GM23338 (cell line): ENCODE measurements at regions not wholly inside any gene's neighbourhood (a gene's known extent, or its start where the extent isn't known, plus 50 kb on each side); places are given as distances from the start of the nearest gene placed in this dataset.

Experiments used
- ATAC-seq: fragments of 200-7000 bp; cut with Tn5 transposase; 3 replicates; pipeline ENCODE4 v1.9.1; 2020
- DNase-seq: peaks from one replicate; pipeline ENCODE4 v3.0.0-alpha.2; 2015; ENCODE audit warnings: low spot score
- H2AFZ ChIP-seq: fragments of 200-600 bp; sonication (generic); 2 replicates; pipeline ENCODE4 v1.8.0; 2016; ENCODE audit warnings: antibody characterized with exemption, mild to moderate bottlenecking, moderate library complexity
- H3F3A ChIP-seq: fragments of 200-600 bp; sonication (generic); replicated peaks from 2 replicates; pipeline ENCODE4 v1.8.0; 2017; ENCODE audit warnings: antibody characterized with exemption, mixed run types, low read depth
- H3K27ac ChIP-seq: fragments of 200-600 bp; sonication (generic); 2 replicates; pipeline ENCODE4 v1.6.1; 2016; ENCODE audit warnings: low read depth
- H3K27me3 ChIP-seq: fragments of 200-600 bp; sonication (generic); 2 replicates; pipeline ENCODE4 v1.8.0; 2016; ENCODE audit warnings: mild to moderate bottlenecking, mixed run types, moderate library complexity; ENCODE audit not compliant: insufficient read depth
- H3K36me3 ChIP-seq: fragments of 200-600 bp; sonication (generic); 2 replicates; pipeline ENCODE4 v1.8.0; 2016; ENCODE audit warnings: mild to moderate bottlenecking; ENCODE audit not compliant: insufficient read depth
- H3K4me1 ChIP-seq: fragments of 200-600 bp; sonication (generic); 2 replicates; pipeline ENCODE4 v1.8.0; 2016; ENCODE audit warnings: mild to moderate bottlenecking, moderate library complexity; ENCODE audit not compliant: insufficient read depth
- H3K4me2 ChIP-seq: fragments of 200-600 bp; sonication (generic); 2 replicates; pipeline ENCODE4 v1.7.1; 2017; ENCODE audit warnings: mixed run types
- H3K4me3 ChIP-seq: fragments of 200-600 bp; sonication (generic); 2 replicates; pipeline ENCODE4 v1.6.1; 2016; ENCODE audit warnings: mixed run types
- H3K79me2 ChIP-seq: fragments of 200-600 bp; sonication (generic); replicated peaks from 2 replicates; pipeline ENCODE4 v1.8.0; 2017; ENCODE audit warnings: mild to moderate bottlenecking; ENCODE audit not compliant: insufficient read depth
- H3K9me2 ChIP-seq: fragments of 200-600 bp; sonication (generic); 2 replicates; pipeline ENCODE4 v1.8.0; 2017; ENCODE audit not compliant: insufficient read depth
- H4K20me1 ChIP-seq: fragments of 200-600 bp; sonication (generic); replicated peaks from 2 replicates; pipeline ENCODE4 v1.8.0; 2017; ENCODE audit warnings: mild to moderate bottlenecking; ENCODE audit not compliant: insufficient read depth
- H3K27ac Mint-ChIP-seq: 2 replicates; pipeline ENCODE4 v1.8.0; 2020; ENCODE audit warnings: inconsistent platforms, mild to moderate bottlenecking, moderate library complexity, mixed read lengths
- H3K27me3 Mint-ChIP-seq: 3 replicates; pipeline ENCODE4 v1.8.0; 2022; ENCODE audit warnings: low read depth, mild to moderate bottlenecking, moderate library complexity, mixed read lengths, inconsistent platforms; ENCODE audit not compliant: insufficient read depth, poor library complexity
- H3K36me3 Mint-ChIP-seq: 3 replicates; pipeline ENCODE4 v1.8.0; 2021; ENCODE audit warnings: low read depth, mild to moderate bottlenecking, inconsistent platforms, moderate library complexity, mixed read lengths
- H3K4me1 Mint-ChIP-seq: 3 replicates; pipeline ENCODE4 v1.8.0; 2020; ENCODE audit warnings: mild to moderate bottlenecking, inconsistent platforms, mixed read lengths
- H3K4me3 Mint-ChIP-seq: 3 replicates; pipeline ENCODE4 v1.8.0; 2021; ENCODE audit warnings: moderate library complexity, mild to moderate bottlenecking, inconsistent platforms, mixed read lengths
- H3K9me3 Mint-ChIP-seq: 3 replicates; pipeline ENCODE4 v1.8.0; 2020; ENCODE audit warnings: moderate library complexity, mild to moderate bottlenecking, inconsistent platforms, mixed read lengths
- CREB1 ChIP-seq: fragments of 250-450 bp; sonication (Bioruptor Pico); IDR thresholded peaks from 2 replicates; pipeline ENCODE4 v1.5.0; 2020; ENCODE audit warnings: low read depth, mild to moderate bottlenecking, moderate library complexity
- CTCF ChIP-seq, 2 experiments: fragments of 200-600 bp in 1 of 2; sonication (generic) in 1 of 2; conservative IDR thresholded peaks; 2 replicates each; pipeline versions ENCODE4 v1.5.1 to v1.6.1; 2016 to 2017; ENCODE audit warnings: antibody characterized with exemption in 2 of 2, low read depth in 2 of 2, mild to moderate bottlenecking in 2 of 2, moderate library complexity in 1 of 2
- ETS1 ChIP-seq: IDR thresholded peaks from 2 replicates; pipeline ENCODE4 v1.6.1; 2016; ENCODE audit warnings: antibody characterized with exemption
- EZH2 ChIP-seq: fragments of 200-600 bp; sonication (generic); IDR thresholded peaks from one replicate; pipeline ENCODE4 v1.8.0; 2017; ENCODE audit warnings: antibody characterized with exemption, mild to moderate bottlenecking, low read depth; ENCODE audit not compliant: unreplicated experiment
- EZH2phosphoT487 ChIP-seq: fragments of 200-600 bp; sonication (generic); IDR thresholded peaks from one replicate; pipeline ENCODE4 v1.8.1; 2018; ENCODE audit warnings: antibody characterized with exemption; ENCODE audit not compliant: unreplicated experiment
- JUNB ChIP-seq: IDR thresholded peaks from one replicate; pipeline ENCODE4 v1.6.1; 2016; ENCODE audit warnings: antibody characterized with exemption; ENCODE audit not compliant: unreplicated experiment
- NANOG ChIP-seq: IDR thresholded peaks from 2 replicates; pipeline ENCODE4 v1.6.1; 2016; ENCODE audit warnings: antibody characterized with exemption, borderline replicate concordance
- POLR2AphosphoS5 ChIP-seq: IDR thresholded peaks from 2 replicates; pipeline ENCODE4 v1.6.1; 2016; ENCODE audit warnings: antibody characterized with exemption, low read depth
- STAT1 ChIP-seq: IDR thresholded peaks from one replicate; pipeline ENCODE4 v1.6.1; 2016; ENCODE audit warnings: antibody characterized with exemption; ENCODE audit not compliant: unreplicated experiment
- ZNF114 ChIP-seq: fragments of 250-450 bp; sonication (Bioruptor Pico); IDR thresholded peaks from 2 replicates; pipeline ENCODE4 v1.5.0; 2020; ENCODE audit warnings: mild to moderate bottlenecking, moderate library complexity
- ZNF331 ChIP-seq: fragments of 250-450 bp; sonication (Bioruptor Pico); IDR thresholded peaks from 2 replicates; pipeline ENCODE4 v1.5.0; 2020; ENCODE audit warnings: low read depth, mild to moderate bottlenecking, moderate library complexity
- ZNF462 ChIP-seq: fragments of 250-450 bp; sonication (Bioruptor Pico); IDR thresholded peaks from 2 replicates; pipeline ENCODE4 v1.5.0; 2020; ENCODE audit warnings: mild to moderate bottlenecking, moderate library complexity
- TF ChIP-seq, protein P1 (sequence below): IDR thresholded peaks from one replicate; pipeline ENCODE4 v1.6.1; 2018; ENCODE audit warnings: antibody characterized with exemption; ENCODE audit not compliant: unreplicated experiment

- Mint-ChIP-seq H3K4me1 (no peaks in the 10 kb centered on the region; the same call in 2 of the 3 replicates), H3K27ac (no peak overlapping the region), H3K27me3 (no peaks in the 10 kb centered on the region), H3K36me3 (peaks cover 14% of the 10 kb centered on the region; the same call in 2 of the 3 replicates), H3K9me3 (peaks cover 23% of the 10 kb centered on the region), H3K4me3 (no peak overlapping the region)
- H2AFZ ChIP-seq = no peak overlapping the region
- no peak overlapping the region for H3K27ac ChIP-seq
- no peak for ATAC-seq
- H3K4me1 ChIP-seq = no peaks in the 10 kb centered on the region
- 0 out of 2 replicates have a peak, but pooled peaks cover 9% of the 10 kb centered on the region for H3K9me2 ChIP-seq
- no peaks in the 10 kb centered on the region for H3K27me3 ChIP-seq
- TF ChIP-seq POLR2AphosphoS5 = no peak
- TF ChIP-seq ZNF114 = no peak
- TF ChIP-seq, protein P1, sequence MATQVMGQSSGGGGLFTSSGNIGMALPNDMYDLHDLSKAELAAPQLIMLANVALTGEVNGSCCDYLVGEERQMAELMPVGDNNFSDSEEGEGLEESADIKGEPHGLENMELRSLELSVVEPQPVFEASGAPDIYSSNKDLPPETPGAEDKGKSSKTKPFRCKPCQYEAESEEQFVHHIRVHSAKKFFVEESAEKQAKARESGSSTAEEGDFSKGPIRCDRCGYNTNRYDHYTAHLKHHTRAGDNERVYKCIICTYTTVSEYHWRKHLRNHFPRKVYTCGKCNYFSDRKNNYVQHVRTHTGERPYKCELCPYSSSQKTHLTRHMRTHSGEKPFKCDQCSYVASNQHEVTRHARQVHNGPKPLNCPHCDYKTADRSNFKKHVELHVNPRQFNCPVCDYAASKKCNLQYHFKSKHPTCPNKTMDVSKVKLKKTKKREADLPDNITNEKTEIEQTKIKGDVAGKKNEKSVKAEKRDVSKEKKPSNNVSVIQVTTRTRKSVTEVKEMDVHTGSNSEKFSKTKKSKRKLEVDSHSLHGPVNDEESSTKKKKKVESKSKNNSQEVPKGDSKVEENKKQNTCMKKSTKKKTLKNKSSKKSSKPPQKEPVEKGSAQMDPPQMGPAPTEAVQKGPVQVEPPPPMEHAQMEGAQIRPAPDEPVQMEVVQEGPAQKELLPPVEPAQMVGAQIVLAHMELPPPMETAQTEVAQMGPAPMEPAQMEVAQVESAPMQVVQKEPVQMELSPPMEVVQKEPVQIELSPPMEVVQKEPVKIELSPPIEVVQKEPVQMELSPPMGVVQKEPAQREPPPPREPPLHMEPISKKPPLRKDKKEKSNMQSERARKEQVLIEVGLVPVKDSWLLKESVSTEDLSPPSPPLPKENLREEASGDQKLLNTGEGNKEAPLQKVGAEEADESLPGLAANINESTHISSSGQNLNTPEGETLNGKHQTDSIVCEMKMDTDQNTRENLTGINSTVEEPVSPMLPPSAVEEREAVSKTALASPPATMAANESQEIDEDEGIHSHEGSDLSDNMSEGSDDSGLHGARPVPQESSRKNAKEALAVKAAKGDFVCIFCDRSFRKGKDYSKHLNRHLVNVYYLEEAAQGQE = no peak
- TF ChIP-seq CREB1 = no peak
- TF ChIP-seq CTCF (conservative IDR thresholded peaks at IDR 0.05; ENCODE audit: low read depth in 2 of 2) = no peak
- TF ChIP-seq JUNB = no peak
- TF ChIP-seq STAT1 = no peak
- no peak for TF ChIP-seq ETS1
- no peak for TF ChIP-seq NANOG
- TF ChIP-seq EZH2phosphoT487 = no peak
- TF ChIP-seq ZNF331 (CRISPR knock-in tag) = no peak
- TF ChIP-seq EZH2 = no peak
- TF ChIP-seq ZNF462 (CRISPR knock-in tag) = no peak
- H3K36me3 ChIP-seq = no peaks in the 10 kb centered on the region
- H3K79me2 ChIP-seq = no peaks in the 10 kb centered on the region
- no peak overlapping the region for H3K4me3 ChIP-seq
- H3F3A ChIP-seq = no peaks in the 10 kb centered on the region
- DNase-seq = no peak
- H3K4me2 ChIP-seq = no peak overlapping the region
- no peaks in the 10 kb centered on the region for H4K20me1 ChIP-seq
Measured at GRCh38 chr11:23997356-23997755, 499.5 kb upstream of the LUZP2 start.
